Endothelial cell of umbilical vein (primary cell): ENCODE measurements at regions not wholly inside any gene's neighbourhood (a gene's known extent, or its start where the extent isn't known, plus 50 kb on each side); places are given as distances from the start of the nearest gene placed in this dataset.

Source experiments
- BruUV-seq: library from RNA; stranded (reverse); fragments of 400-500 nt; replicated peaks from 2 replicates; lab custom pipeline; 2021; lab: Mats Ljungman, UMichigan
- CTCF ChIA-PET: fragments of 300-600, 350-600 bp; sonication (Branson Sonifier 250); formaldehyde crosslinking; loops from one replicate; lab custom pipeline; 2021; ENCODE audit warnings: antibody characterized with exemption, inconsistent platforms; lab: Charles Lee
- POLR2A ChIA-PET: fragments of 300-600, 350-600 bp; sonication (Branson Sonifier 250); formaldehyde crosslinking; loops from one replicate; lab custom pipeline; 2021; ENCODE audit warnings: antibody characterized with exemption, inconsistent platforms; lab: Charles Lee
- DNase-seq: peaks from one replicate; pipeline ENCODE4 v3.0.0-alpha.2; 2011; ENCODE audit warnings: low read depth, low spot score
- FAIRE-seq: peaks from 2 replicates; lab custom pipeline; 2011; peaks lifted over from hg19 to GRCh38; lab: Jason Lieb, UNC
- H2AFZ ChIP-seq: 2 replicates; pipeline ENCODE4 v1.6.0; 2012; ENCODE audit warnings: low read depth, low read length, control low read depth, inconsistent platforms
- H3K27ac ChIP-seq: 2 replicates; pipeline ENCODE4 v1.5.1; 2011; ENCODE audit warnings: low read depth, mild to moderate bottlenecking, control low read depth, low read length, moderate library complexity; ENCODE audit not compliant: insufficient read depth
- H3K27me3 ChIP-seq, 2 experiments: 2 replicates each; pipeline versions ENCODE4 v1.6.0 to v1.6.1; 2011; ENCODE audit warnings: low read length in 2 of 2, mixed read lengths in 1 of 2; ENCODE audit not compliant: control insufficient read depth in 2 of 2, insufficient read depth in 2 of 2
- H3K36me3 ChIP-seq, 2 experiments: 2 replicates in 1 of 2; 3 replicates in 1 of 2; pipeline ENCODE4 v1.5.1; 2011; ENCODE audit warnings: low read length in 2 of 2, mild to moderate bottlenecking in 1 of 2, moderate library complexity in 1 of 2; ENCODE audit not compliant: control insufficient read depth in 2 of 2, insufficient read depth in 2 of 2; ENCODE audit errors: extremely low read depth in 1 of 2
- H3K4me1 ChIP-seq: 3 replicates; pipeline ENCODE4 v1.5.1; 2011; ENCODE audit warnings: mild to moderate bottlenecking, low read length; ENCODE audit not compliant: control insufficient read depth, insufficient read depth; ENCODE audit errors: extremely low read depth
- H3K4me2 ChIP-seq: 2 replicates; pipeline ENCODE4 v1.6.1; 2011; ENCODE audit warnings: low read length, control low read depth, mixed read lengths; ENCODE audit not compliant: insufficient read depth
- H3K4me3 ChIP-seq, 3 experiments: fragments of 200-600 bp in 1 of 3; sonication (generic), shearing (Covaris generic) in 1 of 3; replicated peaks in 1 of 3; 2 replicates each; pipeline ENCODE4 v1.5.1; 2011 to 2016; ENCODE audit warnings: control low read depth in 3 of 3, low read length in 3 of 3, mild to moderate bottlenecking in 2 of 3, inconsistent platforms in 1 of 3, low read depth in 1 of 3, moderate library complexity in 1 of 3; ENCODE audit not compliant: insufficient read depth in 1 of 3
- H3K79me2 ChIP-seq: 2 replicates; pipeline ENCODE4 v1.6.0; 2012; ENCODE audit warnings: low read length, inconsistent platforms; ENCODE audit not compliant: control insufficient read depth, insufficient read depth
- H3K9ac ChIP-seq: replicated peaks from 2 replicates; pipeline ENCODE3; 2011; ENCODE audit warnings: low read length, control low read depth; ENCODE audit not compliant: insufficient read depth; ENCODE audit errors: extremely low read depth
- H3K9me1 ChIP-seq: replicated peaks from 3 replicates; pipeline ENCODE4 v1.6.0; 2011; ENCODE audit warnings: mild to moderate bottlenecking, low read length; ENCODE audit not compliant: control insufficient read depth, insufficient read depth; ENCODE audit errors: extremely low read depth
- H3K9me3 ChIP-seq: replicated peaks from 2 replicates; pipeline ENCODE4 v1.5.1; 2012; ENCODE audit warnings: low read length, inconsistent platforms; ENCODE audit not compliant: control insufficient read depth, insufficient read depth
- H4K20me1 ChIP-seq: replicated peaks from 2 replicates; pipeline ENCODE3; 2011; ENCODE audit warnings: mild to moderate bottlenecking, low read length; ENCODE audit not compliant: control insufficient read depth, insufficient read depth; ENCODE audit errors: extremely low read depth
- CTCF ChIP-seq, 2 donors: IDR thresholded peaks; 1 replicate in 1 of 2; 2 replicates in 1 of 2; pipeline ENCODE4 v1.5.1; 2011; ENCODE audit warnings: low read length in 2 of 2, mild to moderate bottlenecking in 2 of 2, moderate library complexity in 2 of 2, control low read depth in 1 of 2, inconsistent platforms in 1 of 2, low read depth in 1 of 2; ENCODE audit not compliant: insufficient read depth in 1 of 2; ENCODE audit errors: extremely low read depth in 1 of 2
- EZH2 ChIP-seq: IDR thresholded peaks from 2 replicates; pipeline ENCODE4 v1.6.1; 2012; ENCODE audit warnings: borderline replicate concordance, low read depth, mild to moderate bottlenecking, moderate library complexity, low read length, inconsistent platforms; ENCODE audit not compliant: severe bottlenecking
- FOS ChIP-seq: IDR thresholded peaks from 2 replicates; pipeline ENCODE4 v1.6.1; 2011; ENCODE audit warnings: mild to moderate bottlenecking, low read length, moderate library complexity, borderline replicate concordance; ENCODE audit not compliant: insufficient read depth
- GATA2 ChIP-seq: IDR thresholded peaks from 2 replicates; pipeline ENCODE4 v1.7.0; 2011; ENCODE audit warnings: low read depth, mild to moderate bottlenecking, moderate library complexity, mixed read lengths, low read length; ENCODE audit not compliant: insufficient read length, insufficient read depth
- JUN ChIP-seq: IDR thresholded peaks from 2 replicates; pipeline ENCODE4 v1.6.1; 2011; ENCODE audit warnings: borderline replicate concordance, low read depth; ENCODE audit not compliant: insufficient read length, insufficient read depth
- MAX ChIP-seq: IDR thresholded peaks from 2 replicates; pipeline ENCODE4 v1.6.1; 2011; ENCODE audit not compliant: insufficient read depth, insufficient read length
- MYC ChIP-seq: IDR thresholded peaks from one replicate; pipeline ENCODE4 v1.6.1; 2011; ENCODE audit warnings: mild to moderate bottlenecking, low read depth, low read length
- POLR2A ChIP-seq: IDR thresholded peaks from 2 replicates; pipeline ENCODE4 v1.6.1; 2012; ENCODE audit warnings: low read depth, mild to moderate bottlenecking, control low read depth, low read length
- POLR2AphosphoS5 ChIP-seq: IDR thresholded peaks from 2 replicates; pipeline ENCODE4 v1.6.1; 2012; ENCODE audit warnings: low read depth, mild to moderate bottlenecking, control low read depth, low read length, moderate library complexity; ENCODE audit not compliant: insufficient read depth
- dilution Hi-C: fragments of 300-500 bp; cut with MboI; formaldehyde crosslinking; loops from one replicate; pipeline ENCODE4 v1.15.0; 2019; ENCODE audit warnings: low sequenced_read_pairs; ENCODE audit not compliant: extremely low pct_ligation_motif_present
- intact Hi-C: fragments of 100-400 bp; cut with micrococcal nuclease; formaldehyde crosslinking; loops from one replicate; pipeline ENCODE4 v1.10.0; 2022

GRCh38 chr3:166471074-166471767 is 634.0 kb upstream of the BCHE start:
- BruUV-seq, result no TSS peak

More at GRCh38 chr3:166471074-166471767, 634.0 kb upstream of the BCHE start:
- no peaks in the 10 kb centered on the region for H3K79me2 ChIP-seq
- H3K27me3 ChIP-seq, result no peaks in the 10 kb centered on the region
- H3K4me1 ChIP-seq, result no peaks in the 10 kb centered on the region
- no peaks in the 10 kb centered on the region for H3K9me1 ChIP-seq
- H3K27ac ChIP-seq, result no peak overlapping the region
- H3K9ac ChIP-seq, result no peak overlapping the region
- DNase-seq (no peak), FAIRE-seq (no peak)
- no peak overlapping the region for H2AFZ ChIP-seq
- H3K4me2 ChIP-seq, result no peak overlapping the region
- intact Hi-C loops (no loop called here), dilution Hi-C loops (no loop called here)
- ChIA-PET CTCF (no interaction called here), POLR2A (no interaction called here)
- H4K20me1 ChIP-seq, result no peaks in the 10 kb centered on the region
- H3K9me3 ChIP-seq, result no peaks in the 10 kb centered on the region
- no peak for TF ChIP-seq POLR2AphosphoS5
- no peak for TF ChIP-seq MAX
- no peak for TF ChIP-seq MYC
- TF ChIP-seq JUN, result no peak
- TF ChIP-seq GATA2, result no peak
- no peak for TF ChIP-seq CTCF (IDR thresholded peaks at IDR 0.05; ENCODE audit: extremely low read depth in 1 of 2, insufficient read depth in 1 of 2, low read depth in 1 of 2, low read length in 2 of 2)
- TF ChIP-seq EZH2, result no peak
- TF ChIP-seq POLR2A, result no peak
- no peak for TF ChIP-seq FOS
- no peaks in the 10 kb centered on the region for H3K36me3 ChIP-seq
- no peak overlapping the region for H3K4me3 ChIP-seq
